Astrocyte of the spinal cord (primary cell): ENCODE measurements at regions not wholly inside any gene's neighbourhood (a gene's known extent, or its start where the extent isn't known, plus 50 kb on each side); places are given as distances from the start of the nearest gene placed in this dataset.

Experiments used
- DNase-seq: peaks from one replicate; pipeline ENCODE4 v3.0.0; 2011; ENCODE audit warnings: low read depth, low spot score
- H3K4me3 ChIP-seq: 2 replicates; pipeline ENCODE4 v1.5.1; 2011; ENCODE audit warnings: low read depth, mild to moderate bottlenecking, low read length, moderate library complexity
- CTCF ChIP-seq: IDR thresholded peaks from 2 replicates; pipeline ENCODE4 v1.5.1; 2012; ENCODE audit warnings: low read depth, mild to moderate bottlenecking, low read length, inconsistent platforms
- in situ Hi-C: cut with HindIII; loops from 2 replicates; pipeline ENCODE4 v1.10.0; 2017; ENCODE audit warnings: low sequenced_read_pairs

DNA sequence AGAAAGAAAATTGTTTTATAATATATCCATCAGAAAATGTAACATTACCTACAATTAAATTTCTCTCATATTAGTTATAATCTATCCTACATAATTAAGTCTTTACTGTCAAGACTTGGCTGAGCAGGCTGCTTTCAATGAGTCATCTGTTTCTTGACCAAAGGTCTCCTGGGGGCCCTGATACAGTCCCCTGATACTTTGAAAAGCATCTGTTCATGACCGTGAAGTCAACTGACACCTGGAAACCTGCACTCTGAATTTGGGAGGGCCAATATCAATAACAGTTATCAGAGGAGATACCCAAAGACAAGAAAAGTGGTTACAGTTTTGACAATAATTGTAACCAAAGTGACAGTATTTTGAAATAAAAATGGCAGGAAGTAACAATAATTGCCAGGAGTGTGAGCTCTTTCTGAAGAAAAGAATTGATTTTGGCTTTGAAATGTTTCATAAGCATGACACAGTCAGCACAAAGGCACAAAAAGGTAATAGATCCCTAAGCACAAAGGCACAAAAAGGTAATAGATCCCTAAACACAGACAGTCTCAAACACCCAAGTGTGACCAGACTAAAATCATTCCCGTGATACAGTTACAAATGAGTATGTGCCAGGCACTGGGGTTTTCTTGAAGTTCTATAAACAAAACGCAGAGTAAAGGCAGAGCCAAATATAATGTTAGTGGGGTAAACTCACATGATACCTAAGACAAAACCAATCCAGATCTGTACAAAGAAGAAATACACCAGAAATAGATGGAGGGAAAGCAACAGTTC lies 260.7 kb downstream of the PLOD2 start:
- H3K4me3 ChIP-seq = no peak overlapping the region
- no peak for DNase-seq
- in situ Hi-C loops = no loop called here
- no peak for TF ChIP-seq CTCF

GRCh38 chr3:145902166-145902565 lies 258.8 kb downstream of the PLOD2 start:
- TF ChIP-seq CTCF = no peak
- DNase-seq = peak; percentile 12
- in situ Hi-C loops = no loop called here
- H3K4me3 ChIP-seq = no peak overlapping the region

DNA sequence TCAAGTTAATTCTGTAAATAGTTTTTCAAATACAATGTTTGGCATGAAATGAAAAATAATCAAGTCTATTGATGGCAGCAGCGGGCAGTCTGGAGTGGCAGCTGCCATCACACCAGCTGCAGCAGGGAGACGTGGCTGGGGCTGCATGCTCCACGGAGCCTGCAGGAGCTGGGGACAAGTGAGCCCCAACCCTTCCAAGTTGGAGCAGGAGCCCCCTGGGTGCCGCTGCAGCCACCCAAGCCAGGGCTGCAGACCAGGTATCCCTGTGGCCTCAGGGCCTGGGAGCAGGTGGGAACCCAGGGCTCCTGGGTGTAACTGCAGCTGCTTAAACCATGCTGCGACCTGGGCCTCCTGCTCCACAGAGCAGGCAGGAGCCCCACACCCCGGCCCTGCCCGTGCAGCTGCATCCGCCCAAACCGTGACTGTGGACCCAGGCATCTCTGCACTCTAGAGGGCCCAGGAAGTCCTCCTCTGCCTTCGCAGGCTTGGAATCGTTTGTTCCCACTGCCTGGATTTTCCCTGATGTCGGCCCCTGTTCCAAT lies 257.4 kb downstream of the PLOD2 start:
- H3K4me3 ChIP-seq = no peak overlapping the region
- no peak for TF ChIP-seq CTCF
- DNase-seq = no peak
- in situ Hi-C loops = no loop called here

DNA sequence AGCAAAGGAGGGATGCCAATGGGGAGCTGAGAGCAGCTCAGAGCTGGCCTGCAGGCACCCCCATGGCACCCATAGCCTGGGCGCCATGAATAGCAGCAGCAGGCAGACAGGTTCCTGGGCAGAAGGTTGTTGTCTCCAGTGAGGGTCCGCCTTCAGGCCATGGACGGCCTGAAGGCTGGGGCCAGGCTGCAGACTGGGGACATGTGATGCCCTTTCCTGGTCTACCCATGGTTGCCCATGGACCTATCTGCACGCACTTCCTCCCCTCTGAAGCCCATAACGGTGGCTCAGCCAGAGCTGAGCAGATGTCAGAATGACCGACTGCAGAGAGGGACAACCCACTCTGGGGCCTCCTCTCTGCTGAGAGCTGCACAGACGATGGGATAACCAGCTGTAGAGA lies 256.8 kb downstream of the PLOD2 start:
- in situ Hi-C loops = no loop called here

DNA sequence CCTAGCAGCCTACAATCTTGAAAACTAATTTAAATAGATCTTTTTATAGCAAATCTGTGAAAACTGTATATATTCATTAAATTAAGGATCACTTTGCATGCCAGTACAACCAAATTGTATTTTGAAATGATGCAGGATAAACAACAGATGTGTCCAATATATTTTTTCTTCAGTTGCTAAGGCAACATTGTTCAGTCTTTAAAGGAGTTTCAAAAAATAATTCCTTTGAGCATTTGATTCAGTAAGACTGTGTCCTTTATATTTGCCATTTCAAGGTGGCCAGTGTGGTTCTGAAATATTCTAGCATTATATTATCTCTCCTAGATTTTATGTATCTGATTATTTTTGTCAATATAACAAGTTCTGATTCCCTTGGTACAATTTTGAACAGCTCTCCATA lies 254.7 kb downstream of the PLOD2 start:
- DNase-seq = no peak
- no peak overlapping the region for H3K4me3 ChIP-seq
- TF ChIP-seq CTCF = no peak
- in situ Hi-C loops = no loop called here

More for the DNA sequence above, 256.8 kb downstream of the PLOD2 start:
- DNase-seq = no peak
- no peak for TF ChIP-seq CTCF
- H3K4me3 ChIP-seq = no peak overlapping the region

DNA sequence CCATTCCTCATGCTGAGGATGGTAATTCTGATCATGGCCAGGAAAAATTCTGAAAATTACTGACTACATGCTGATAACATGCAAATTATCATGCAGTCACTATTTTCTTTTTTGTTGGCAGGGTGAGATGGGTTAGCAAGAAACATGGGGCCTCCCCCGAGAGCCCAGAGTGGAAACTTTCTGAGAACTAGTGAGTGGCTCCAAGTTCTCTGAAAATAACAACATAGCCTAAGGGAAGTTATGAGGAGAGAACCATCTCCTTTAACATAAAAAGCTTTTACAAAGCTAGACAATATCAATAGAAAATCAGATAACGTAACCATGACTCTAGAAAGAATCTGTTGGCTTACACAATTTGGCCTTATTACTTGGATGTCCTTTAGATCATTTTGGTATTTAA lies 254.2 kb downstream of the PLOD2 start:
- no peak overlapping the region for H3K4me3 ChIP-seq
- no peak for DNase-seq
- in situ Hi-C loops = no loop called here
- no peak for TF ChIP-seq CTCF
